ENCODE measurements at regions not wholly inside any gene's neighbourhood (a gene's known extent, or its start where the extent isn't known, plus 50 kb on each side); places are given as distances from the start of the nearest gene placed in this dataset.
"Not testable (repeated sequence)": the region's sequence is repeated elsewhere in the genome, so short reads cannot be mapped to it uniquely, and the experiment has no call there.

DNA sequence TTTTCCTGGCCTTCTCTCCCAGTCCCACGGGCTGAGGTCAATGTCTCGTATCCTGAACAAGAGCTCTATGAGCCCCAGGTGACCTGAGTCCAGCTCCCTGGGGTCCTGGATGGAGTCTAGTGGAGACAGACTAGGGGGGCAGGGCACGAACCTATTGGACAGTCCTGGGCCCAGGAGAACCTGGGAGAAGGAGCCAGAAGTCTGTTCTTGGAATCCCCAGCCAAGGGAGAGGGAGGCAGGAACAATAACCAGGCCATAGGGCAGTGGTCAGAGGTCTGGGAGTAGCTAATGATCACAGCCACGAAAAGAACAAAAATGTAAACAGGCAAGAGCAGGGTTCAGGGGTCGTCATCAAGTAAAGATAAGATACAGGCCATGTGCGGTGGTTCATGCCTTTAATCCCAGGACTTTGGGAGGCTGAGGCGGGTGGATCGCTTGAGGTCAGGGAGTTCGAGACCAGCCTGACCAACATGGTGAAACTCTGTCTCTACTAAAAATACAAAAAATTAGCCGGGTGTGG, 60.8 kb downstream of the COPRS start:
- DNase-seq = no peak

DNA sequence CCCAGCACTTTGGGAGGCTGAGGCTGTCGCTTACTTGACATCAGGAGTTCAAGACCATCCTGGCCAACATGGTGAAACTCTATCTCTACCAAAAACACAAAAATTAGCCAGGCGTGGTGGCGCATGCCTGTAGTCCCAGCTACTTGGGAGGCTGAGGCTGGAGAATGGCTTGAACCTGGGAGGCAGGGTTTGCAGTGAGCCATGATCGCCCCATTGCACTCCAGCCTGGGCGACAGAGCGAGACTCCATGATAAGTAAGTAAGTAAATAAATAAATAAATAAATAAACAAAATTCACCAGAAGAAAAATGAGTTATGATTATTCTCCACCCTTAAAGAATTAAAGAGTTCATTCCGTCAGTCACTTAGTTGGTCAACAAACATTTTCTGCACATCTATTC, 63.1 kb downstream of the COPRS start:
- DNase-seq = not testable (repeated sequence)

DNA sequence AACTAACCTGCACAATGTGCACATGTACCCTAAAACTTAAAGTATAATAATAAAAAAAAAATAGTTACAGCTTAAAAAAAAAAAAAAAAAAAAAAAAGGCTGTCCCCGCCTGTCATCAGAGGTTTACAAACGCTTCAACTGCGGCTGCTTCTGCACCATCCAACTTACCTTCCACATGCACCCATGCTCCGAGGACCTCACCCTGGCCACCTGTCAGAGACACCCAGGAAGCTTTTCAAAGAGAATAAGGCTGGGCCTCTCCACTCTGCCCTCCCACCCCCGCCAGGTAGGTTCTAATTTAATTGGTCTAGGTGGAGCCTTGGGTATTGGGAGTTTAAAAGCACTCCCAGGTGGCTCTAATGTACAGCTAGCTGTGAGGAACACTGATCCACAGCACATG, 64.9 kb downstream of the COPRS start:
- DNase-seq = no peak

DNA sequence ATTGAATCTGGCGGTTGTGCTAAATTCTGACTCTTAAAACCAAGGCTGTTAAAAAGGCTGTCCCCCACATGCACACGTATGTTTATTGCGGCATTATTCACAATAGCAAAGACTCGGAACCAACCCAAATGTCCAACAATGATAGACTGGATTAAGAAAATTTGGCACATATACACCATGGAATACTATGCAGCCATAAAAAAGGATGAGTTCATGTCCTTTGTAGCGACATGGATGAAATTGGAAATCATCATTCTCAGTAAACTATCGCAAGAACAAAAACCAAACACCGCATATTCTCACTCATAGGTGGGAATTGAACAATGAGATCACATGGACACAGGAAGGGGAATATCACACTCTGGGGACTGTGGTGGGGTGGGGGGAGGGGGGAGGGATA, 65.4 kb downstream of the COPRS start:
- not testable (repeated sequence) for DNase-seq

- DNase-seq = no peak
Measured at GRCh38 chr17:31792007-31792585, 66.9 kb downstream of the COPRS start.

DNA sequence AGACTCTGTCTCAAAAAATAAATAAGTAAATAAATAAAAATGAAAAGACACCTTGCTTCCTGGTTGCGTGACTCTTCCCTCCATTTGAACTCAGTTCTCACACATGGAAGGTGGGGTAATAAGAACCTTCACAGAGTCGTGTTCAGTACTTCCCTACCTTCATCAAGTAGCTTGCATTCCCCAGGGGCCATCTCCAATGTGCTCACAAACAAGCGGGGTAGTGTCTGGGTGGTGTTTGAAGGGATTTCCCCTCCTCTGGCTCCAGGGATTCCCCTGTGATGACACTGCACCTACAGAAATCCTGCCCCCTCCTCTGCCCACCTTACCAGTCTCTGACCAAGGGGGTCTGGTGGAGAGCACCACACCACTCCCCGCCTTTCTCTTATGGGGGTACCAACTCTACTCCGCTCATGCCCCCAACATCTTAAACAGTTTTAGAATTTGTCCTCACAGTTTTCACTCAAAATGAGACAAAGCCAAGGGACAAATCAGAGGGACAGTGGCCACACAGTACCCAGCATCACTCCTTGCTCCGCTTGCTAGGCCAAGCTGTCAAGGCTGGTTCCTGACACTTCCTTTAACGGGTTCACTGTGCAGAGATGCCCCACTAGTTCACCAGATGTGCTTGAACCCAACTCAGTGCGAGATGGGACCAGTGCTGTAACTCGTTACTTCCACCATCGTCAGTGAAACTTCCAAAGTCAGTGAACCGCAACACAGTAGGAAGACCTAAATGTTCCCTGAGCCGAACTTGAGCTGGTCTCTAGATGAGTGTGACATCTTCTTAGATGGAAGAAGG, 69.1 kb downstream of the COPRS start:
- no peak for DNase-seq

GRCh38 chr17:31788956-31789355, 70.1 kb downstream of the COPRS start:
- no peak for DNase-seq

- no peak for DNase-seq
Measured at GRCh38 chr17:31788571-31788946, 70.5 kb downstream of the COPRS start.

DNA sequence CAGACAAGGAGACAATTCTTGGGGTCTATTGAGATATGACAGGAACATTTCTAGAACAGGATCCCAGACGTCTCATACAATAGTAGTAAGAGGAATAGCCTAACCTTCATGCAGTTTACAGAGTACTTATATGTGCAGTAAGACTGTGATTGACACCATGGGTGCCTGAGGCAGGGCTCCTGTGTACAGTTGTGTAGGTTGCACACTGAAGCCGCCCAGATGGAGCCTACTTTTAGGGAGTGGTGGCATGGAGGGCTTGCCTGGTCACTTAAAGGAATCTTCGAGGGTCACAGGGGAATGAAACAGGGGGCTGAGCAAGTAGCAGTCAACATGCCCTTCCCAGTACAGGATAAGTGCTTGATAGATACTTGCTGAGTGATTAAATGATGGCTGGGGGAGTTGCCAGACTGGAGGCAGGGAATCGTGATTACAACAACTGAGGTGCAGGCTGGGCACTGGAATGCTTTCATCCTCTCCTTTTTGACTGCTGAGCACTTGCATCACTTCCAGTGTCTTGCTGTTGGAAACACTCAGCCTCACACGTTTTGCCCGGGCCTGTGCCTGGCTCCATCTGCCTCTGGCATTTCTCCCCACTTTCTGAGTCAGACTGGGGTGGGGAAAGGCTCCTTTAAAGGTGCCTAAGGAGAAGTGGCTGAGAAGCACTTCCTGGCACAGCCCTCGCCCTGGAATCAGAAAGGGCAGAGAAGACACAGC, 71.0 kb downstream of the COPRS start:
- no peak for DNase-seq

DNA sequence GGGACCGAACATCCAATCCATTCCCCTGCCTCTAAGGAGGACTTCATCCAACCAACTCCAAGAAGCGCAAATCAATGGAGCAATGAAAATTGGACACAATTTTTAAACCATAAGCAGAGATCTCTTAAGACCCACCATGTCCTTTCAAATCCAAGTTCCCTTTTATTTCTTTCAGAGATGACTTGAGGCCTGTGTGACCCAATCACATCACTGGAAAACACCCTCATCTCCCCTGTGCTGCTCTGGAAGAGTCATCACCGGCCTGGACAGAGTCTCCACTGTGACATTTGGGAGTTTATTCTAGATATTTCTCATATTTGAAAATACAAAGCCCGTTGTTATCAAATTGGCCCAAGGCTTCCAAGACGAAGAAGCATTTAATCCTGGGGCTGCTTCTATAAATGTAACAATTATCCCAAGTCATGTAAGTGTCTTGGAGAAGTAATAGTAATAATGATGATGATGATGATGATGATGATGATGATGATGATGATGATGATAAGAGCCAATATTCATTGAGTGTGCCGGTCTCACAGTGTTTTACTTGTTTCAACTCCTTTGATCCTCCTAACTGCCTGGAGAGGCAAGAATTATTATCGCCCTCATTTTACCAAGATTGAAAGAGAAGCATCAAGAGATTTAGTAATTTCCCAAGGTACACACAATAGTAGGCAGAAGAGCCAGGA, 72.1 kb downstream of the COPRS start:
- DNase-seq = no peak

DNA sequence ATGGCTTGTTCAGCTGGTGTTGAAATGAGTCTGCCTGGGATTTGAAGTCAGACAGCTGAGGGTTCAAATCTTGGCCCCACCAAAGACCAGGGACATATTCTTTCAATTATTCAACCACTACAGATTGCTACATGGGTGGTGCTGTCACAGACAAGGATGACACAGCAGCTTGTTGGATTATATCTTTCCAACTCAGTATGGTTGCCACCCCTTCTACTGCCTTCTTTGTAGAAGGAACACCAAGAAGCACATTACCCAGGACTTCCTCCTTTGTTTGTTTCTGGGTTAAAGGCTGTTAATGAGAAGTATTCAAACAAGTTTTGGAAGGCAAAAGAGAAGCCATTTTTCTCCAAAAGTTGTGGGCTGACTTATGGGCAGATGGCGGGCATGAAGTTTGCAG, 78.6 kb downstream of the COPRS start:
- DNase-seq = no peak

GRCh38 chr17:31778523-31778922, 80.5 kb downstream of the COPRS start:
- no peak for DNase-seq

GRCh38 chr17:31771328-31771727, 87.7 kb downstream of the COPRS start:
- not testable (repeated sequence) for DNase-seq

DNA sequence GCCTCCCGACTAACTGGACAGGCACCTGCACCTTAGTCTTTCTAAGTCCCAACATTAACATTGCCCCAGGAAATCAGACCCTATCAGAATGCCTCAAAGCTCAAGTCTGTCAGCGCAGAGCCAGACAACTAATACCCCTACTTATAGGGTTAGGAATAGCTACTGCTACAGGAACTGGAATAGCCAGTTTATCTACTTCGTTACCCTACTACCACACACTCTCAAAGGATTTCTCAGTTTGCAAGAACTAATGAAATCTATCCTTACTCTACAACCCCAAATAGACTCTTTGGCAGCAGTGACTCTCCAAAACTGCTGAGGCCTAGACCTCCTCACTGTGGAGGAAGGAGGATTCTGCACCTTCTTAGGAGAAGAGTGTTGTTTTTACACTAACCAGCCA, 88.5 kb downstream of the COPRS start:
- not testable (repeated sequence) for DNase-seq

DNA sequence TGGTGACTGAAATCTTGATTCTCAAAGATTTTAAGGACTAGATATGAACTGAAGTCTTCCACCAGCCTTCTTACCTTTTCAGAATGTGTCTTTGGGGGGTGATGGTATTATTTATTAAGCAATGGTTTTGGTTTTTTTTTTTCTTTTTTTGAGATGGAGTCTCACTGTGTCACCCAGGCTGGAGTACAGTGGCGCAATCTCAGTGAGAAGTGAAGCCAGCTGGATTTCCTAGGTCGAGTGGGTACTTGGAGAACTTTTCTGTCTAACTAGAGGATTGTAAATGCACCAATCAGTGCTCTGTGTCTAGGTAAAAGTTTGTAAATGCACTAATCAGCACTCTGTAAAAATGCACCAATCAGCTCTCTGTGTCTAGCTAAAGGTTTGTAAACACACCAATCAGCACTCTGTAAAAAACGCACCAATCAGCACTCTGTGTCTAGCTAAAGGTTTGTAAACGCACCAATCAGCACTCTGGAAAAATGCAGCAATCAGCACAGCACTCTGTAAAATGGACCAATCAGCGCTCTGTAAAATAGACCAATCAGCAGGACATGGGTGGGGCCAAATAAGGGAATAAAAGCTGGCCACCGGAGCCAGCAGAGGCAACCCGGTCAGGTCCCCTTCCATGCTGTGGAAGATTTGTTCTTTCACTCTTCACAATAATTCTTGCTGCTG, 97.1 kb downstream of the COPRS start:
- not testable (repeated sequence) for DNase-seq

DNA sequence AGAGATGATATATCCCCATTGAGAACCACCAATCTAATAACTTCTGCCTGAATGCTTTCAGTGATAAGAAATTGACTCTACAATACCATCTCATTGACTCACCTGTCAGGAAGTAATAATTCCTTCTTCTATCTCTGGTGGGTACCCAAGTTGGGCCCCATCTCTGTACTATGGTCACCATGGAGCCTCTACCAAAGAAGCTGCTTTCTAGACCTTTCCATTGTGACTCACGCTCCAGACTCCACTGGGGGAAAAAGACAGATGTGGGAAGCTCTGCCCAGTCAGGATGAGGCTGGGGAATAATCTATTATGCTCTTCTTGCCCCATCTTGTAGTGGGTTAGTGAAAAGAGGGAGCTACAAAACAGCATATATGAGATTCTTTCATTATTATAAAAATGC, 100.4 kb downstream of the COPRS start:
- DNase-seq = no peak

DNA sequence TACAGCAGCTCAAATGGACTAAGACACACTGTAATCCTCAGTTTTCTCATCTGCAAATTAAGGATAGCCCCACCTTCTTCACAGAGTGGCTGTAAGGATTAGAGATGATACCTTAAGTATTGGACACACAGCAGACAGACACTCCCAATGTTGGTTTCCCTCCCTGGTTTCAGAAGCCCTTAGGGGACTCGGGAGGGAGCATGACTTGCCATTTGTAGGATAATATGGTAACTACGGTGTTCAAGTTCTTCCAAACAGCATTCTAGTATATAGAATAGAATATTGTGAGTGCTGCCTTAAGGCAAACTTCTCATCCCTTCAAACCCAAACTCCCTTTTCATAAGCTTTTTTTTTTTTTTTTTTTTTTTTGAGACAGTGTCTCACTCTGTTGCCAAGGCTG, 101.9 kb downstream of the COPRS start:
- no peak for DNase-seq

GRCh38 chr17:31754239-31754945, 104.7 kb downstream of the COPRS start:
- DNase-seq = no peak

DNA sequence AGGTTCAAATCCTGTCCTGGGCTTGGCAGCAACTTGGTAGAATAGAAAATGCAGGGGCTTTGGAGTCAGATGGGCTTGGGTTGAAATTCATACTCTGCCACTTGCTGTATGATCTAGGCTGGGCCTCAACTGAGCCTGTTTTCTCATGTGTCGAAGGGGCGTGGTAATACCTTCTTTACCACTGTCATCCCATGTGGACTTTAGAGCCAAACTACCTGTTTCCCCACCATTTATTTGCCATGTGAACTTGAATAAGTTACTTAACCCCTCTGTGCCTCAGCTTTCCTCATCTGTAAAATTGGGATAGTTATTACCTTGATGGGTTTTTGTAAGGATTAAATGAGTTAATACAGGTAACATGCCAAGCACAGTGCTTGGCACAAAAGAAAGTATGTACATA, 106.0 kb downstream of the COPRS start:
- DNase-seq = no peak

DNA sequence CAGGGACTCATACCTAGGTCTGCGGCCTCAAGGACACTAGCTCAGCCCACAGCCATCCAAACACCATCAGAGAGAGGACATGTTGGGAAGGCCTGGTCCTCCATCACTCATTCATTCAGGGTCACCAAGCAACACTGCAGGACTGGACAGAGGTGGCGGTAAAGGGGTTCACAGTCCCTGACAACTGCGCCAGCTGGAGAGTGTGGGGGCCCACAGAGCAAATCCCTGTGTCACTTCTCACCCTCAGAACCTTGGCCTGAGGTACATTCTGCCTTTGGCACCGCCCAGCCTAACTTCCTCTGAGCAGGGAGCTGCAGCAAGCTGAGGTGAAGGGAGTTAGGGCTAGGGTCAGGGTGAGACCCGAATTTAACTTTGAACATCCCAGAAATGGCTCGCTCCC, 106.5 kb downstream of the COPRS start:
- no peak for DNase-seq

DNA sequence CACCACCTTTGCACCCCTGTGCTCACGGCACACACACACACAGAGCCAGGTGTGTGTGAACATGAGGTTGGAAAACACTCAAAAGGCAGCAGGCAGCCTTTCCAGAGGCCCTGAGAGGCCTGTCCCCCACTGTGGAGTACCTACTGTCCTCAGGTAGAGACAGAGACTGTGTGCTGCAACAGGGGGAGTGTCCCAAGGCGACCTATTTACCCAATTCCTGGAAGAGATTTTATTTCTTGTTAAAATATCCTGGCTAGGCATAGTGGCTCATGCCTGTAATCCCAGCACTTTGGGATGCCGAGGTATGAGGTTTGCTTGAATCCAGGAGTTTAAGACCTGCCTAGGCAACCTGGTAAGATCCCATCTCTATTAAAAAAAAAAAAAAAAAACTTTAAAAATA, 108.5 kb downstream of the COPRS start:
- DNase-seq = no peak

- no peak for DNase-seq
Measured at GRCh38 chr17:31748881-31749280, 110.2 kb downstream of the COPRS start.

Data from CD4-positive, alpha-beta T cell treated with Interferon gamma for 1 hour (primary cell).